Keratinocyte (primary cell): ENCODE measurements at regions not wholly inside any gene's neighbourhood (a gene's known extent, or its start where the extent isn't known, plus 50 kb on each side); places are given as distances from the start of the nearest gene placed in this dataset.

Experiments
- DNase-seq: peaks from one replicate; pipeline ENCODE4 v3.0.0-alpha.2; 2011; ENCODE audit warnings: low read depth, missing footprints, low spot score
- FAIRE-seq: peaks from 2 replicates; lab custom pipeline; 2011; peaks lifted over from hg19 to GRCh38; lab: Jason Lieb, UNC
- H2AFZ ChIP-seq: 2 replicates; pipeline ENCODE4 v1.6.0; 2012; ENCODE audit warnings: low read length, control low read depth, inconsistent platforms; ENCODE audit not compliant: control insufficient read depth
- H3K27ac ChIP-seq: 2 replicates; pipeline ENCODE4 v1.5.1; 2011; ENCODE audit warnings: low read length; ENCODE audit not compliant: control insufficient read depth, insufficient read depth
- H3K27me3 ChIP-seq: 3 replicates; pipeline ENCODE4 v1.6.0; 2011; ENCODE audit warnings: low read length; ENCODE audit not compliant: control insufficient read depth, insufficient read depth; ENCODE audit errors: extremely low read depth
- H3K36me3 ChIP-seq, 2 experiments: 2 replicates in 1 of 2; 3 replicates in 1 of 2; pipeline ENCODE4 v1.5.1; 2011; ENCODE audit warnings: low read length in 2 of 2, mild to moderate bottlenecking in 1 of 2; ENCODE audit not compliant: control insufficient read depth in 2 of 2, insufficient read depth in 2 of 2; ENCODE audit errors: extremely low read depth in 1 of 2
- H3K4me1 ChIP-seq: 3 replicates; pipeline ENCODE4 v1.5.1; 2011; ENCODE audit warnings: low read length; ENCODE audit not compliant: control insufficient read depth, insufficient read depth; ENCODE audit errors: extremely low read depth
- H3K4me2 ChIP-seq: 3 replicates; pipeline ENCODE4 v1.6.0; 2011; ENCODE audit warnings: low read depth, low read length; ENCODE audit not compliant: control insufficient read depth, insufficient read depth; ENCODE audit errors: extremely low read depth
- H3K4me3 ChIP-seq, 3 experiments: fragments of 200-600 bp in 1 of 3; sonication (generic) in 1 of 3; 2 replicates in 2 of 3; 3 replicates in 1 of 3; pipeline ENCODE4 v1.5.1; 2011 to 2016; ENCODE audit warnings: low read length in 3 of 3, mild to moderate bottlenecking in 3 of 3, control low read depth in 2 of 3, inconsistent platforms in 1 of 3, low read depth in 1 of 3, mixed read lengths in 1 of 3, mixed run types in 1 of 3, moderate library complexity in 1 of 3; ENCODE audit not compliant: control insufficient read depth in 2 of 3, insufficient read depth in 2 of 3; ENCODE audit errors: extremely low read depth in 1 of 3
- H3K79me2 ChIP-seq: 2 replicates; pipeline ENCODE4 v1.6.0; 2012; ENCODE audit warnings: low read length; ENCODE audit not compliant: control insufficient read depth, insufficient read depth
- H3K9ac ChIP-seq: 3 replicates; pipeline ENCODE4 v1.6.0; 2011; ENCODE audit warnings: low read length; ENCODE audit not compliant: control insufficient read depth, insufficient read depth; ENCODE audit errors: extremely low read depth
- H3K9me1 ChIP-seq: 3 replicates; pipeline ENCODE4 v1.6.0; 2011; ENCODE audit warnings: low read length; ENCODE audit not compliant: control insufficient read depth, insufficient read depth; ENCODE audit errors: extremely low read depth
- H3K9me3 ChIP-seq: 2 replicates; pipeline ENCODE4 v1.5.1; 2012; ENCODE audit warnings: low read depth, low read length; ENCODE audit not compliant: control insufficient read depth
- H4K20me1 ChIP-seq: 3 replicates; pipeline ENCODE4 v1.6.0; 2011; ENCODE audit warnings: low read length; ENCODE audit not compliant: control insufficient read depth, insufficient read depth; ENCODE audit errors: extremely low read depth
- CTCF ChIP-seq, 3 experiments: IDR thresholded peaks in 1 of 3; conservative IDR thresholded peaks in 1 of 3; optimal IDR thresholded peaks in 1 of 3; 2 replicates in 2 of 3; 3 replicates in 1 of 3; pipeline versions ENCODE3 to v1.5.1; 2011; ENCODE audit warnings: low read length in 3 of 3, mild to moderate bottlenecking in 3 of 3, moderate library complexity in 2 of 3, control low read depth in 1 of 3, inconsistent platforms in 1 of 3; ENCODE audit not compliant: insufficient read depth in 2 of 3; ENCODE audit errors: extremely low read depth in 1 of 3
- EZH2 ChIP-seq: IDR thresholded peaks from one replicate; pipeline ENCODE4 v1.6.1; 2012; ENCODE audit warnings: inconsistent platforms, mild to moderate bottlenecking, low read length, moderate library complexity
- dilution Hi-C: fragments of 300-500 bp; cut with MboI; formaldehyde crosslinking; loops from one replicate; pipeline ENCODE4 v1.7.0; 2020; ENCODE audit warnings: low sequenced_read_pairs; ENCODE audit not compliant: extremely low pct_ligation_motif_present

- DNase-seq (no peak), FAIRE-seq (no peak)
- dilution Hi-C loops, result no loop called here
- no peaks in the 10 kb centered on the region for H4K20me1 ChIP-seq
- H3K27ac ChIP-seq, result no peak overlapping the region
- no peaks in the 10 kb centered on the region for H3K9me3 ChIP-seq
- H2AFZ ChIP-seq, result no peak overlapping the region
- no peaks in the 10 kb centered on the region for H3K27me3 ChIP-seq
- H3K9ac ChIP-seq, result no peak overlapping the region
- H3K79me2 ChIP-seq, result no peaks in the 10 kb centered on the region
- H3K9me1 ChIP-seq, result no peaks in the 10 kb centered on the region
- no peak overlapping the region for H3K4me3 ChIP-seq
- no peak overlapping the region for H3K4me2 ChIP-seq
- peaks cover 1% of the 10 kb centered on the region for H3K4me1 ChIP-seq
- no peaks in the 10 kb centered on the region for H3K36me3 ChIP-seq
- TF ChIP-seq CTCF (optimal IDR thresholded peaks at IDR 0.05 in 1 of 3, IDR thresholded peaks at IDR 0.05 in 1 of 3, conservative IDR thresholded peaks at IDR 0.05 in 1 of 3; ENCODE audit: extremely low read depth in 1 of 3, insufficient read depth in 2 of 3, low read length in 3 of 3) (no peak), EZH2 (no peak)
These were observed 77.3 kb upstream of the PTGFRN start for GRCh38 chr1:116832308-116832931.

GRCh38 chr1:116832932-116833578, 76.7 kb upstream of the PTGFRN start:
- Histone ChIP-seq H3K4me2 (no peak overlapping the region), H3K9ac (no peak overlapping the region), H3K9me1 (no peaks in the 10 kb centered on the region), H3K27me3 (no peaks in the 10 kb centered on the region), H3K4me1 (no peaks in the 10 kb centered on the region), H3K27ac (no peak overlapping the region), H2AFZ (no peak overlapping the region), H3K79me2 (no peaks in the 10 kb centered on the region), H3K36me3 (no peaks in the 10 kb centered on the region), H3K9me3 (no peaks in the 10 kb centered on the region), H4K20me1 (no peaks in the 10 kb centered on the region), H3K4me3 (no peak overlapping the region)
- no peak for FAIRE-seq
- dilution Hi-C loops, result no loop called here
- TF ChIP-seq CTCF (optimal IDR thresholded peaks at IDR 0.05 in 1 of 3, IDR thresholded peaks at IDR 0.05 in 1 of 3, conservative IDR thresholded peaks at IDR 0.05 in 1 of 3; ENCODE audit: extremely low read depth in 1 of 3, insufficient read depth in 2 of 3, low read length in 3 of 3) (no peak), EZH2 (no peak)
- no peak for DNase-seq
